ENCODE measurements at regions not wholly inside any gene's neighbourhood (a gene's known extent, or its start where the extent isn't known, plus 50 kb on each side); places are given as distances from the start of the nearest gene placed in this dataset.

- Histone ChIP-seq H3K27ac (ENCODE audit: low read depth, low read length) (no peak overlapping the region), H3K27me3 (ENCODE audit: control insufficient read depth, insufficient read depth, low read length) (no peaks in the 10 kb centered on the region), H3K4me3 (ENCODE audit: low read depth, low read length) (no peak overlapping the region), H3K9me3 (ENCODE audit: control insufficient read depth, insufficient read depth, low read length) (no peaks in the 10 kb centered on the region)
- DNase-seq (ENCODE audit: low read depth, low spot score), result no peak
- POLR2A ChIA-PET, result no interaction called here
- CTCF ChIA-PET, result no interaction called here
- TF ChIP-seq CTCF (IDR thresholded peaks at IDR 0.05; ENCODE audit: low read depth, low read length), result no peak
Observed at GRCh38 chr1:175834597-175834996, 91.2 kb upstream of the TNR start.

GRCh38 chr1:175833951-175834350 is 90.6 kb upstream of the TNR start:
- POLR2A ChIA-PET, result no interaction called here
- no peak overlapping the region for H3K4me3 ChIP-seq (ENCODE audit: low read depth, low read length)
- TF ChIP-seq CTCF (IDR thresholded peaks at IDR 0.05; ENCODE audit: low read depth, low read length), result no peak
- H3K27ac ChIP-seq (ENCODE audit: low read depth, low read length), result no peak overlapping the region
- no peaks in the 10 kb centered on the region for H3K9me3 ChIP-seq (ENCODE audit: control insufficient read depth, insufficient read depth, low read length)
- no peak for DNase-seq (ENCODE audit: low read depth, low spot score)
- CTCF ChIA-PET, result no interaction called here
- no peaks in the 10 kb centered on the region for H3K27me3 ChIP-seq (ENCODE audit: control insufficient read depth, insufficient read depth, low read length)

GRCh38 chr1:175833502-175833901 is 90.1 kb upstream of the TNR start:
- Histone ChIP-seq H3K27ac (ENCODE audit: low read depth, low read length) (no peak overlapping the region), H3K4me3 (ENCODE audit: low read depth, low read length) (no peak overlapping the region), H3K9me3 (ENCODE audit: control insufficient read depth, insufficient read depth, low read length) (no peaks in the 10 kb centered on the region), H3K27me3 (ENCODE audit: control insufficient read depth, insufficient read depth, low read length) (no peaks in the 10 kb centered on the region)
- no peak for DNase-seq (ENCODE audit: low read depth, low spot score)
- no peak for TF ChIP-seq CTCF (IDR thresholded peaks at IDR 0.05; ENCODE audit: low read depth, low read length)
- CTCF ChIA-PET, result no interaction called here
- POLR2A ChIA-PET, result no interaction called here

- no peak overlapping the region for H3K4me3 ChIP-seq (ENCODE audit: low read depth, low read length)
- ChIA-PET CTCF (no interaction called here), POLR2A (no interaction called here)
- H3K27me3 ChIP-seq (ENCODE audit: control insufficient read depth, insufficient read depth, low read length), result no peaks in the 10 kb centered on the region
- H3K27ac ChIP-seq (ENCODE audit: low read depth, low read length), result no peak overlapping the region
- no peaks in the 10 kb centered on the region for H3K9me3 ChIP-seq (ENCODE audit: control insufficient read depth, insufficient read depth, low read length)
- no peak for DNase-seq (ENCODE audit: low read depth, low spot score)
- TF ChIP-seq CTCF (IDR thresholded peaks at IDR 0.05; ENCODE audit: low read depth, low read length), result no peak
Observed at GRCh38 chr1:175830500-175830899, 87.1 kb upstream of the TNR start.

GRCh38 chr1:175829845-175830244 is 86.5 kb upstream of the TNR start:
- H3K27me3 ChIP-seq (ENCODE audit: control insufficient read depth, insufficient read depth, low read length), result no peaks in the 10 kb centered on the region
- CTCF ChIA-PET, result no interaction called here

More at GRCh38 chr1:175829845-175830244, 86.5 kb upstream of the TNR start:
- POLR2A ChIA-PET, result no interaction called here
- DNase-seq (ENCODE audit: low read depth, low spot score), result no peak
- Histone ChIP-seq H3K9me3 (ENCODE audit: control insufficient read depth, insufficient read depth, low read length) (no peaks in the 10 kb centered on the region), H3K27ac (ENCODE audit: low read depth, low read length) (no peak overlapping the region), H3K4me3 (ENCODE audit: low read depth, low read length) (no peak overlapping the region)
- TF ChIP-seq CTCF (IDR thresholded peaks at IDR 0.05; ENCODE audit: low read depth, low read length), result no peak

Data from AG04450 (cell line).